ENCODE measurements at regions not wholly inside any gene's neighbourhood (a gene's known extent, or its start where the extent isn't known, plus 50 kb on each side); places are given as distances from the start of the nearest gene placed in this dataset.
"Not testable (repeated sequence)": the region's sequence is repeated elsewhere in the genome, so short reads cannot be mapped to it uniquely, and the experiment has no call there.

DNA sequence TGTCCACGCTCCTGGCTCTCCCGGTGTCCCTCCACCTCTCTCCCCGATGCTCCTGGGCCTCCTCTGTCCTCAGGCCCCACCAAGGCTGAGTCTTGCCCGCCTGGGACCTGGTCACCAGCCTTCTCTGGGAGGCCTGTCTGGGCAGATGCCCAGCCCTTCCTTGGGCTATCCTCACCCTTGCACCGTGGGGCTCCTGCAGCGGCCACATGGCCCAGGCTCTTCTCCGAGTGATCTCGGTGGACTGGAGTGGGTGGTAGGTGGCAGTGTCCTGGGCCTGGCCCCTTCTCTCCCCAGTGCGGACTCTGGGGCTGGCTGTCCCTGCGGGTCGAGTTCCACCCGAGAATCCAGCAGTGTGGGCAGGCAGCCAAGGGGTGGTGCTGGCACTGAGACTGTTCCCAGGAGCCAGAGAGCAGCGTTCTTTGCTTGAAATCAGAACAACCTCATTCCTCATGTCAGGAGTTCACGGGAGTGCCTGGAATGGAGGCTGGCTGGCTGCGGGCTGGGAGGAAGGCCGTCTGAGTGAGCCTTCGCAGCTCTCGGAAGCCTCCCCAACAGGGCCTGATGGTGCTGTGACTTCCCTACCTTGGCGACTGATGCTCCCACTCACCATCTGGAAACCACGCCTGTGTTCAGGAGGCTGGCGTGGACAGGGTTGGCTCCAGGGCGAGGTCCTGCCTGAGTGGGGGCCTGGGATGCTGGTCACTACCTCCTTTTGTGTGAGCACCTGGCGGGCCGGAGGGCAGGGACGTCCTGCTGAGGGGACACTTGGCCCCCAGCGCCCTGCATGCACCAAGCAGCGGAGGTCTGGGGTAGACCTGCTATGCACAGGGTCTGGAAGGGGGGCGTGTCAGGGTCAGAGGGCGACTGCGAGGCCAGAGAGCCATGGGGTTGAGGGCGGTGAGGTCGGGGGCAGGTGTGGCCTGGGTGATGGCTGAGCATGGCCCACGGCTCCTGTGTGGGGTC is 113.9 kb downstream of the TMEM121 start:
- not testable (repeated sequence) for DNase-seq (ENCODE audit: low read depth in 1 of 2, low spot score in 1 of 2); H3K27me3 ChIP-seq (ENCODE audit: insufficient read depth, poor library complexity, severe bottlenecking); H3K27ac ChIP-seq (replicated peaks); H3K4me3 ChIP-seq (replicated peaks; ENCODE audit: insufficient read depth, low read length)

DNA sequence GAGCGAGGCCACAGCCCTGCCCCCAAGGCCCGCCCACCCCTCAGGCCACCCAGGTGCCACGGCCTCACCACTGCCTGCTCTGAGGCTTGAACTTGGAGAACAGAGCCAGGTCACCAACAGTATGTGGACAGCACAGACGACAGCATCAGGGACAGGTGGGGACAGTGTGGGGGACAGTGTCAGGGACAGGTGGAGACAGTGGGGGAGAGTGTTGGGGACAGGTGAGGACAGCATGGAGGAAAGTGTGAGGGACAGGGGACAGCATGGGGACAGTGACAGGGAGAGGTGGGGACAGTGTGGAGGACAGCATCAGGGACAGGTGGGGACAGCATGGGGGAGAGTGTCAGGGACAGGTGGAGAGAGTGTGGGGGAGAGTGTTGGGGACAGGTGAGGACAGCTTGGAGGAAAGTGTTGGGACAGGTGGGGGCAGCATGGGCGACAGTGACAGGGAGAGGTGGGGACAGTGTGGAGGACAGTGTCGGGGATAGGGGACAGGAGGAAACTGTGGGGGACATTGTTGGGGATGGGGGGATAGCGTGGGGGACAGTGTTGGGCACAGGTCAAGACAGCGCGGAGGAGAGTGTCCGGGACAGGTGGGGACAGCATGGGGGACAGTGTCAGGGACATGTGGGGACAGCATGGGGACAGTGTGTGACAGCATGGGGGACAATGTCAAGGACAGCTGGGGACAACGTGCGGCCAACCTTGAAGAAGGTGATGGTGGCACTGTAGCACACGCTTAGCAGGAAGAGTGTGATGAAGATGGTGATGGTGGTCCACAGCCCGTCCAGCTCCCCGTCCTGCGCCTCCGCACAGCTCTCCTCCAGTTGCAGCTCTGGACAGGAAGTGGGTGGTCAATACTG is 114.9 kb downstream of the TMEM121 start:
- no peak for TF ChIP-seq SPI1 (IDR thresholded peaks at IDR 0.05; ENCODE audit: borderline replicate concordance, low read depth)
- TF ChIP-seq, protein P1, sequence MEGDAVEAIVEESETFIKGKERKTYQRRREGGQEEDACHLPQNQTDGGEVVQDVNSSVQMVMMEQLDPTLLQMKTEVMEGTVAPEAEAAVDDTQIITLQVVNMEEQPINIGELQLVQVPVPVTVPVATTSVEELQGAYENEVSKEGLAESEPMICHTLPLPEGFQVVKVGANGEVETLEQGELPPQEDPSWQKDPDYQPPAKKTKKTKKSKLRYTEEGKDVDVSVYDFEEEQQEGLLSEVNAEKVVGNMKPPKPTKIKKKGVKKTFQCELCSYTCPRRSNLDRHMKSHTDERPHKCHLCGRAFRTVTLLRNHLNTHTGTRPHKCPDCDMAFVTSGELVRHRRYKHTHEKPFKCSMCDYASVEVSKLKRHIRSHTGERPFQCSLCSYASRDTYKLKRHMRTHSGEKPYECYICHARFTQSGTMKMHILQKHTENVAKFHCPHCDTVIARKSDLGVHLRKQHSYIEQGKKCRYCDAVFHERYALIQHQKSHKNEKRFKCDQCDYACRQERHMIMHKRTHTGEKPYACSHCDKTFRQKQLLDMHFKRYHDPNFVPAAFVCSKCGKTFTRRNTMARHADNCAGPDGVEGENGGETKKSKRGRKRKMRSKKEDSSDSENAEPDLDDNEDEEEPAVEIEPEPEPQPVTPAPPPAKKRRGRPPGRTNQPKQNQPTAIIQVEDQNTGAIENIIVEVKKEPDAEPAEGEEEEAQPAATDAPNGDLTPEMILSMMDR (IDR thresholded peaks at IDR 0.05; ENCODE audit: insufficient read depth, low read length): no peak
- TF ChIP-seq, protein P2, sequence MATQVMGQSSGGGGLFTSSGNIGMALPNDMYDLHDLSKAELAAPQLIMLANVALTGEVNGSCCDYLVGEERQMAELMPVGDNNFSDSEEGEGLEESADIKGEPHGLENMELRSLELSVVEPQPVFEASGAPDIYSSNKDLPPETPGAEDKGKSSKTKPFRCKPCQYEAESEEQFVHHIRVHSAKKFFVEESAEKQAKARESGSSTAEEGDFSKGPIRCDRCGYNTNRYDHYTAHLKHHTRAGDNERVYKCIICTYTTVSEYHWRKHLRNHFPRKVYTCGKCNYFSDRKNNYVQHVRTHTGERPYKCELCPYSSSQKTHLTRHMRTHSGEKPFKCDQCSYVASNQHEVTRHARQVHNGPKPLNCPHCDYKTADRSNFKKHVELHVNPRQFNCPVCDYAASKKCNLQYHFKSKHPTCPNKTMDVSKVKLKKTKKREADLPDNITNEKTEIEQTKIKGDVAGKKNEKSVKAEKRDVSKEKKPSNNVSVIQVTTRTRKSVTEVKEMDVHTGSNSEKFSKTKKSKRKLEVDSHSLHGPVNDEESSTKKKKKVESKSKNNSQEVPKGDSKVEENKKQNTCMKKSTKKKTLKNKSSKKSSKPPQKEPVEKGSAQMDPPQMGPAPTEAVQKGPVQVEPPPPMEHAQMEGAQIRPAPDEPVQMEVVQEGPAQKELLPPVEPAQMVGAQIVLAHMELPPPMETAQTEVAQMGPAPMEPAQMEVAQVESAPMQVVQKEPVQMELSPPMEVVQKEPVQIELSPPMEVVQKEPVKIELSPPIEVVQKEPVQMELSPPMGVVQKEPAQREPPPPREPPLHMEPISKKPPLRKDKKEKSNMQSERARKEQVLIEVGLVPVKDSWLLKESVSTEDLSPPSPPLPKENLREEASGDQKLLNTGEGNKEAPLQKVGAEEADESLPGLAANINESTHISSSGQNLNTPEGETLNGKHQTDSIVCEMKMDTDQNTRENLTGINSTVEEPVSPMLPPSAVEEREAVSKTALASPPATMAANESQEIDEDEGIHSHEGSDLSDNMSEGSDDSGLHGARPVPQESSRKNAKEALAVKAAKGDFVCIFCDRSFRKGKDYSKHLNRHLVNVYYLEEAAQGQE (IDR thresholded peaks at IDR 0.05; ENCODE audit: insufficient replicate concordance, low read depth): no peak
- TF ChIP-seq POLR2AphosphoS5 (IDR thresholded peaks at IDR 0.05; ENCODE audit: low read depth): no peak
- TF ChIP-seq GABPA (IDR thresholded peaks at IDR 0.05; ENCODE audit: low read depth): no peak
- no peak overlapping the region for H3K27ac ChIP-seq (replicated peaks)
- no peaks in the 10 kb centered on the region for H3K27me3 ChIP-seq (ENCODE audit: insufficient read depth, poor library complexity, severe bottlenecking)
- DNase-seq (ENCODE audit: low read depth in 1 of 2, low spot score in 1 of 2): no peak
- H3K4me3 ChIP-seq (replicated peaks; ENCODE audit: insufficient read depth, low read length): no peak overlapping the region

- DNase-seq (ENCODE audit: low read depth in 1 of 2, low spot score in 1 of 2); H3K4me3 ChIP-seq (replicated peaks; ENCODE audit: insufficient read depth, low read length); H3K27ac ChIP-seq (replicated peaks); H3K27me3 ChIP-seq (ENCODE audit: insufficient read depth, poor library complexity, severe bottlenecking): not testable (repeated sequence)
Measured at GRCh38 chr14:105641951-105642350, 115.6 kb downstream of the TMEM121 start.

- not testable (repeated sequence) for H3K27ac ChIP-seq (replicated peaks); DNase-seq (ENCODE audit: low read depth in 1 of 2, low spot score in 1 of 2); H3K27me3 ChIP-seq (ENCODE audit: insufficient read depth, poor library complexity, severe bottlenecking); H3K4me3 ChIP-seq (replicated peaks; ENCODE audit: insufficient read depth, low read length)
Measured at GRCh38 chr14:105642486-105642885, 116.1 kb downstream of the TMEM121 start.

GRCh38 chr14:105643406-105644052 is 117.1 kb downstream of the TMEM121 start:
- not testable (repeated sequence) for H3K27me3 ChIP-seq (ENCODE audit: insufficient read depth, poor library complexity, severe bottlenecking); DNase-seq (ENCODE audit: low read depth in 1 of 2, low spot score in 1 of 2); H3K4me3 ChIP-seq (replicated peaks; ENCODE audit: insufficient read depth, low read length); H3K27ac ChIP-seq (replicated peaks)

- not testable (repeated sequence) for DNase-seq (ENCODE audit: low read depth in 1 of 2, low spot score in 1 of 2); H3K27ac ChIP-seq (replicated peaks); H3K27me3 ChIP-seq (ENCODE audit: insufficient read depth, poor library complexity, severe bottlenecking); H3K4me3 ChIP-seq (replicated peaks; ENCODE audit: insufficient read depth, low read length)
Measured at GRCh38 chr14:105644053-105644435, 117.7 kb downstream of the TMEM121 start.

- not testable (repeated sequence) for H3K4me3 ChIP-seq (replicated peaks; ENCODE audit: insufficient read depth, low read length); DNase-seq (ENCODE audit: low read depth in 1 of 2, low spot score in 1 of 2); H3K27ac ChIP-seq (replicated peaks); H3K27me3 ChIP-seq (ENCODE audit: insufficient read depth, poor library complexity, severe bottlenecking)
Measured at GRCh38 chr14:105644457-105644856, 118.1 kb downstream of the TMEM121 start.

DNA sequence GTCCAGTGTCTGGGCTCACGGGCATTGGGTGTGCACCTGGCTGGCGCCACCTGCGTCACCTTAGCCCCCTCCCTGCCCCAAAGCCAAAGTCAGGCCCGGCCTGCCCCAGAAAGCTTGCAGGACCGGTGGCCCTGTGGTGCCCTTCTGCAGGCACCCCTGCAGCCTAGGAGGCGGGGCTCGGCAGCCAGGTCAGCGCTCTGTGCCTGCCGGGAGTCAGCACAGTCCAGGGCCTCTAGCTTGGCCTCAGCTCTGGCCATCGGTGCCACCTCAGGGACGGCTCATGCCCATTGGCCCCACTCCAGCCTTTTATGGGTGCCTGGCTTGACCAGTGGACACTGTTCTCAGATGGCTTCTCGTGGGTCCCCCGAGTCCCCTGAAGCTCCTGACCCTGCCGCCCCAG is 118.5 kb downstream of the TMEM121 start:
- not testable (repeated sequence) for H3K27ac ChIP-seq (replicated peaks); H3K4me3 ChIP-seq (replicated peaks; ENCODE audit: insufficient read depth, low read length); DNase-seq (ENCODE audit: low read depth in 1 of 2, low spot score in 1 of 2); H3K27me3 ChIP-seq (ENCODE audit: insufficient read depth, poor library complexity, severe bottlenecking)

- DNase-seq (ENCODE audit: low read depth in 1 of 2, low spot score in 1 of 2); H3K27ac ChIP-seq (replicated peaks); H3K27me3 ChIP-seq (ENCODE audit: insufficient read depth, poor library complexity, severe bottlenecking); H3K4me3 ChIP-seq (replicated peaks; ENCODE audit: insufficient read depth, low read length): not testable (repeated sequence)
Measured at GRCh38 chr14:105645389-105645788, 119.0 kb downstream of the TMEM121 start.
